ENCODE measurements at regions not wholly inside any gene's neighbourhood (a gene's known extent, or its start where the extent isn't known, plus 50 kb on each side); places are given as distances from the start of the nearest gene placed in this dataset.
"Not testable (repeated sequence)": the region's sequence is repeated elsewhere in the genome, so short reads cannot be mapped to it uniquely, and the experiment has no call there.

DNA sequence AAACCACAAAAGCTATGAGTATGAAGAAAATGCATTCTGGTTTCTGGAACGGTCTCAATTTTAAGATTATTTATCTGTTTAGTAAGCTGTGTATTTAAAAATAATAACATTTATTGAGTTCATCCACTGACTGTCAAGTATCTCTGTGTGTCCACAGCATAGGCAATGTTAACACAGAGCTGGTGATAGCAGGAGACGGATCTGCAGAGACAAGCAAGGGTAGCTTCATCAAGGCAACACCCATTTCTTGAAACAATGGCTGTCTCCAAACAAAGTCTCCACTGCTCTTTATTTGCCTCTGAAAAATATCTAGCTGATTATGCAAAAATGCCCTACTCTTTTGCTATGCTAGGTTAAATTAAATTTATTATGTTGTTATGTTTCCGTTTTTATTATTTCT, 818.3 kb downstream of the TTLL7 start:
- TF ChIP-seq, protein P1, sequence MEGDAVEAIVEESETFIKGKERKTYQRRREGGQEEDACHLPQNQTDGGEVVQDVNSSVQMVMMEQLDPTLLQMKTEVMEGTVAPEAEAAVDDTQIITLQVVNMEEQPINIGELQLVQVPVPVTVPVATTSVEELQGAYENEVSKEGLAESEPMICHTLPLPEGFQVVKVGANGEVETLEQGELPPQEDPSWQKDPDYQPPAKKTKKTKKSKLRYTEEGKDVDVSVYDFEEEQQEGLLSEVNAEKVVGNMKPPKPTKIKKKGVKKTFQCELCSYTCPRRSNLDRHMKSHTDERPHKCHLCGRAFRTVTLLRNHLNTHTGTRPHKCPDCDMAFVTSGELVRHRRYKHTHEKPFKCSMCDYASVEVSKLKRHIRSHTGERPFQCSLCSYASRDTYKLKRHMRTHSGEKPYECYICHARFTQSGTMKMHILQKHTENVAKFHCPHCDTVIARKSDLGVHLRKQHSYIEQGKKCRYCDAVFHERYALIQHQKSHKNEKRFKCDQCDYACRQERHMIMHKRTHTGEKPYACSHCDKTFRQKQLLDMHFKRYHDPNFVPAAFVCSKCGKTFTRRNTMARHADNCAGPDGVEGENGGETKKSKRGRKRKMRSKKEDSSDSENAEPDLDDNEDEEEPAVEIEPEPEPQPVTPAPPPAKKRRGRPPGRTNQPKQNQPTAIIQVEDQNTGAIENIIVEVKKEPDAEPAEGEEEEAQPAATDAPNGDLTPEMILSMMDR (IDR thresholded peaks at IDR 0.05), result not testable (repeated sequence)
- TF ChIP-seq POLR2AphosphoS5 (IDR thresholded peaks at IDR 0.05), result not testable (repeated sequence)
